LNCaP clone FGC (cell line): ENCODE measurements at regions not wholly inside any gene's neighbourhood (a gene's known extent, or its start where the extent isn't known, plus 50 kb on each side); places are given as distances from the start of the nearest gene placed in this dataset.

Source experiments
- DNase-seq: peaks from one replicate; pipeline ENCODE4 v3.0.0-alpha.2; 2011; ENCODE audit warnings: low read depth
- H3K4me3 ChIP-seq: 2 replicates; pipeline ENCODE4 v1.5.1; 2011; ENCODE audit warnings: mild to moderate bottlenecking, low read depth, low read length, control low read depth
- CTCF ChIP-seq: IDR thresholded peaks from 2 replicates; pipeline ENCODE4 v1.5.1; 2012; ENCODE audit warnings: mild to moderate bottlenecking; ENCODE audit not compliant: control insufficient read depth, insufficient read depth; ENCODE audit errors: extremely low read depth

GRCh38 chr2:18083806-18084205 lies 205.3 kb downstream of the KCNS3 start:
- no peak overlapping the region for H3K4me3 ChIP-seq
- DNase-seq: no peak
- TF ChIP-seq CTCF: no peak

GRCh38 chr2:18078216-18078615 lies 199.7 kb downstream of the KCNS3 start:
- TF ChIP-seq CTCF: no peak
- H3K4me3 ChIP-seq: no peak overlapping the region
- no peak for DNase-seq

- no peak overlapping the region for H3K4me3 ChIP-seq
- no peak for TF ChIP-seq CTCF
- no peak for DNase-seq
Measured at GRCh38 chr2:18077704-18078103, 199.2 kb downstream of the KCNS3 start.

- H3K4me3 ChIP-seq: no peak overlapping the region
- DNase-seq: no peak
- no peak for TF ChIP-seq CTCF
Measured at GRCh38 chr2:18077231-18077630, 198.8 kb downstream of the KCNS3 start.

- TF ChIP-seq CTCF: no peak
- DNase-seq: no peak
Measured at GRCh38 chr2:18074476-18074875, 196.0 kb downstream of the KCNS3 start.

GRCh38 chr2:18073601-18074000 lies 195.1 kb downstream of the KCNS3 start:
- no peak for DNase-seq
- no peak for TF ChIP-seq CTCF
- no peak overlapping the region for H3K4me3 ChIP-seq

More at GRCh38 chr2:18074476-18074875, 196.0 kb downstream of the KCNS3 start:
- H3K4me3 ChIP-seq: no peak overlapping the region

- no peak overlapping the region for H3K4me3 ChIP-seq
- DNase-seq: no peak
- no peak for TF ChIP-seq CTCF
Measured at GRCh38 chr2:18067588-18068384, 189.3 kb downstream of the KCNS3 start.
